HG02759 (cell line): ENCODE measurements at regions not wholly inside any gene's neighbourhood (a gene's known extent, or its start where the extent isn't known, plus 50 kb on each side); places are given as distances from the start of the nearest gene placed in this dataset.
"Not testable (repeated sequence)": the region's sequence is repeated elsewhere in the genome, so short reads cannot be mapped to it uniquely, and the experiment has no call there.

Experiments used
- ATAC-seq: cut with Tn5 transposase; IDR thresholded peaks from one replicate; pipeline ENCODE4 v1.9.1; 2021; ENCODE audit warnings: mild to moderate bottlenecking, moderate library complexity; ENCODE audit not compliant: unreplicated experiment

GRCh38 chrX:64853424-64853823, 122.8 kb downstream of the ZC4H2 start:
- ATAC-seq = no peak

- ATAC-seq = peak; percentile 63
These were observed 125.7 kb downstream of the ZC4H2 start for GRCh38 chrX:64850371-64851082.

- ATAC-seq = no peak
These were observed 133.0 kb downstream of the ZC4H2 start for GRCh38 chrX:64843224-64843623.

GRCh38 chrX:64842492-64842891, 133.8 kb downstream of the ZC4H2 start:
- ATAC-seq = peak; percentile 69

GRCh38 chrX:64805683-64806082, 170.6 kb downstream of the ZC4H2 start:
- ATAC-seq = no peak

- no peak for ATAC-seq
These were observed 183.5 kb downstream of the ZC4H2 start for GRCh38 chrX:64792598-64793337.

GRCh38 chrX:64782923-64783322, 193.3 kb downstream of the ZC4H2 start:
- ATAC-seq = no peak

- no peak for ATAC-seq
These were observed 218.2 kb downstream of the ZC4H2 start for GRCh38 chrX:64758047-64758446.

GRCh38 chrX:64739792-64740378, 236.4 kb downstream of the ZC4H2 start:
- no peak for ATAC-seq

GRCh38 chrX:64698317-64698716, 277.9 kb downstream of the ZC4H2 start:
- ATAC-seq = no peak

GRCh38 chrX:64695372-64695771, 280.9 kb downstream of the ZC4H2 start:
- not testable (repeated sequence) for ATAC-seq

GRCh38 chrX:64662876-64663275, 267.6 kb upstream of the MTMR8 start:
- no peak for ATAC-seq

- ATAC-seq = not testable (repeated sequence)
These were observed 262.0 kb upstream of the MTMR8 start for GRCh38 chrX:64657229-64657628.

- no peak for ATAC-seq
These were observed 247.2 kb upstream of the MTMR8 start for GRCh38 chrX:64642482-64642881.
